ENCODE measurements at regions not wholly inside any gene's neighbourhood (a gene's known extent, or its start where the extent isn't known, plus 50 kb on each side); places are given as distances from the start of the nearest gene placed in this dataset.

DNA sequence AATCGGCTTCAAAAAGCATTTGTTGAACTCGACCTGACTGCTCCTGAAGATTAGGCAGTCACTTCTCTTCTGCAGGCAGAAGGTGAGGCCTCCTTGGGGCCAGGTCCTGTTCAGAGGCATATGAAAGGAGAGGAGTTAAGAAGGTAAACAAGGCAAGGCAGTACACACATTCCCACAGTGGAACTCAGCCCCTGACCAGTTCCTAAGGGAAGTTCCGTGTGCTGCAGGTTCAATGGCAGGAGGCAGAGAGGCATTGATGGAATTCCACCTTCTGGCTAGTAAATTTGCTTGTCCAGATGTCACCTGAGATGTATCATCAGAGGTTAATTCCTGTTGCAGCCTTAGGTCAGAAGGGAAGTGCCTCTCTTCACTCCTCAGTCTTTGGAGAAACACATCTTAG is 337.0 kb upstream of the MTNR1B start:
- no peak overlapping the region for H3K27ac Mint-ChIP-seq (ENCODE audit: unreplicated experiment)

DNA sequence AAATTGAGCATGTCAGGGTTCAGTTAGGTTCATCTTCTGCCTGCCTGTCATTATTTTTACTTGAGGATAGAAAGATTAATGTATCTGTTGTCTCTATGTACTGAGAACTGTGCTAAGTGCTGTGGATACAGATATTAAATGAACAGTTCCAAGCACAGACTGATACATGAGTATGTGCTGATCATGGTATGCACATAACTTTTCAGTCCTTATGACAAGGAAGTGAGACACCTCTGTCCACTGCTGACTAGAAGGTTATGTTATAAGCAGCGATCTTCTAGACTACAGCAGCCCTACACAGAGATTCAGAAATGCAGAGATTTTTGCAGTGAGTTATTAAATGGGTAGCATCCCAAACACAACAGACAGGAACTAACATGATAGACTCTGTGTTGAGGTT is 335.6 kb upstream of the MTNR1B start:
- Mint-ChIP-seq H3K4me3 (ENCODE audit: unreplicated experiment) (no peak overlapping the region), H3K4me1 (ENCODE audit: low read depth) (peaks cover 2% of the 10 kb centered on the region), H3K27ac (ENCODE audit: unreplicated experiment) (no peak overlapping the region), H3K36me3 (ENCODE audit: low read depth) (no peaks in the 10 kb centered on the region), H3K9me3 (ENCODE audit: low read depth) (no peaks in the 10 kb centered on the region), H3K27me3 (ENCODE audit: low read depth) (no peaks in the 10 kb centered on the region)
- TF ChIP-seq, protein P1, sequence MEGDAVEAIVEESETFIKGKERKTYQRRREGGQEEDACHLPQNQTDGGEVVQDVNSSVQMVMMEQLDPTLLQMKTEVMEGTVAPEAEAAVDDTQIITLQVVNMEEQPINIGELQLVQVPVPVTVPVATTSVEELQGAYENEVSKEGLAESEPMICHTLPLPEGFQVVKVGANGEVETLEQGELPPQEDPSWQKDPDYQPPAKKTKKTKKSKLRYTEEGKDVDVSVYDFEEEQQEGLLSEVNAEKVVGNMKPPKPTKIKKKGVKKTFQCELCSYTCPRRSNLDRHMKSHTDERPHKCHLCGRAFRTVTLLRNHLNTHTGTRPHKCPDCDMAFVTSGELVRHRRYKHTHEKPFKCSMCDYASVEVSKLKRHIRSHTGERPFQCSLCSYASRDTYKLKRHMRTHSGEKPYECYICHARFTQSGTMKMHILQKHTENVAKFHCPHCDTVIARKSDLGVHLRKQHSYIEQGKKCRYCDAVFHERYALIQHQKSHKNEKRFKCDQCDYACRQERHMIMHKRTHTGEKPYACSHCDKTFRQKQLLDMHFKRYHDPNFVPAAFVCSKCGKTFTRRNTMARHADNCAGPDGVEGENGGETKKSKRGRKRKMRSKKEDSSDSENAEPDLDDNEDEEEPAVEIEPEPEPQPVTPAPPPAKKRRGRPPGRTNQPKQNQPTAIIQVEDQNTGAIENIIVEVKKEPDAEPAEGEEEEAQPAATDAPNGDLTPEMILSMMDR (IDR thresholded peaks at IDR 0.05): no peak
- no peak for DNase-seq (ENCODE audit: low spot score)

More for the DNA sequence above, 337.0 kb upstream of the MTNR1B start:
- Mint-ChIP-seq H3K9me3 (ENCODE audit: low read depth) (no peaks in the 10 kb centered on the region), H3K4me1 (ENCODE audit: low read depth) (peaks cover 15% of the 10 kb centered on the region), H3K27me3 (ENCODE audit: low read depth) (no peaks in the 10 kb centered on the region), H3K36me3 (ENCODE audit: low read depth) (no peaks in the 10 kb centered on the region), H3K4me3 (ENCODE audit: unreplicated experiment) (no peak overlapping the region)
- no peak for DNase-seq (ENCODE audit: low spot score)
- TF ChIP-seq, protein P1 (IDR thresholded peaks at IDR 0.05): no peak

DNA sequence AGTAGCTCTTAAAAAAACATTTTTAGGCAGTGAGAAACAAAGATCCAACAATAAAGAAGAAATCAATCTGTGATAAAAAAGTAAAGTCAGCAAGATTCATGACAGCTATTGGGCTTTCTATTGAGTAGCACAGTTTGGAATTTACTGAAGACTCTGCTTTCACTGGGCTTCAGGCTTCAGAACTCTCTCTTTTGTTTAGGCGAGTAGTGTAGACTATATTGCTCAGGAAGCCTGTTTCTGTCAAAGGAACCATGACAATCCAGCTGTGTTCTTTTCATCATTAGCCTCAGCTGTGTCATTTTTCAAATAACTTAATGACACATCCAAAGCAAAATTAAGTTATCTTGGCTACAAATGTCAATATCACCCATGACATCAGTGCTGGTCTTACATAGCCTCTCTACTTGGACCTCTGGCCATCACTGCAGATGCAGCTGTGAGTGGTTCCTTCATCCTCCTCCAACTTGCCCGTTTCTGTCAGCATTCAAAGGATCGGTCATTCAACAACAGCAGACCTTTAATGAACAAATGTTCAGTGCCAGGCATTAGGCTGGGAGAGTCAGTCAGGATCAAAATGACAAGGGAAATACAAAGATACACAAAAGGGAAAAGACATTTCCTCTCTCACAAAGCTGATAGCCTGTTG is 332.8 kb upstream of the MTNR1B start:
- no peaks in the 10 kb centered on the region for H3K27me3 Mint-ChIP-seq (ENCODE audit: low read depth)
- no peak for DNase-seq (ENCODE audit: low spot score)
- no peaks in the 10 kb centered on the region for H3K36me3 Mint-ChIP-seq (ENCODE audit: low read depth)
- no peak overlapping the region for H3K27ac Mint-ChIP-seq (ENCODE audit: unreplicated experiment)
- peaks cover 3% of the 10 kb centered on the region for H3K4me1 Mint-ChIP-seq (ENCODE audit: low read depth)
- no peak overlapping the region for H3K4me3 Mint-ChIP-seq (ENCODE audit: unreplicated experiment)
- H3K9me3 Mint-ChIP-seq (ENCODE audit: low read depth): no peaks in the 10 kb centered on the region
- TF ChIP-seq, protein P1 (IDR thresholded peaks at IDR 0.05): no peak

DNA sequence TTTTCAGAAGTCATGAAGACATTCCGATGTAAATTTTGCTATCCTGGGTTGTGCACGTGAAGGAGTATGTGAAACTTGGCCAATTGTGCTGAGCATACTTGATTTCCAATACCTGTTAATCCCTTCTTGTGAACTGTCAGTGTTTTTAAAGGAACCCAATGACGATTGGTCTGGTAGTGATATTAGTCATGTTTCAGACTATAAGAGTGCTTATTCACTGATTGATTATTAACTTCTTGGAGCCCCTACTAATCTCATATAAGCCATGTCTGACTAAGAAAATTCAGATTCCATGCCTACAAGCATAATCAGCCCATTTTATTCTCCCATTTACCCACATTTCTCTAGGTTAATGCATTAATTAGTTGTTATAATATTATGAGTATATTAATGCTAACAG is 330.8 kb upstream of the MTNR1B start:
- Mint-ChIP-seq H3K27me3 (ENCODE audit: low read depth) (no peaks in the 10 kb centered on the region), H3K4me1 (ENCODE audit: low read depth) (peaks cover 18% of the 10 kb centered on the region), H3K27ac (ENCODE audit: unreplicated experiment) (no peak overlapping the region), H3K9me3 (ENCODE audit: low read depth) (no peaks in the 10 kb centered on the region), H3K4me3 (ENCODE audit: unreplicated experiment) (no peak overlapping the region), H3K36me3 (ENCODE audit: low read depth) (no peaks in the 10 kb centered on the region)
- TF ChIP-seq, protein P1 (IDR thresholded peaks at IDR 0.05): no peak
- no peak for DNase-seq (ENCODE audit: low spot score)

DNA sequence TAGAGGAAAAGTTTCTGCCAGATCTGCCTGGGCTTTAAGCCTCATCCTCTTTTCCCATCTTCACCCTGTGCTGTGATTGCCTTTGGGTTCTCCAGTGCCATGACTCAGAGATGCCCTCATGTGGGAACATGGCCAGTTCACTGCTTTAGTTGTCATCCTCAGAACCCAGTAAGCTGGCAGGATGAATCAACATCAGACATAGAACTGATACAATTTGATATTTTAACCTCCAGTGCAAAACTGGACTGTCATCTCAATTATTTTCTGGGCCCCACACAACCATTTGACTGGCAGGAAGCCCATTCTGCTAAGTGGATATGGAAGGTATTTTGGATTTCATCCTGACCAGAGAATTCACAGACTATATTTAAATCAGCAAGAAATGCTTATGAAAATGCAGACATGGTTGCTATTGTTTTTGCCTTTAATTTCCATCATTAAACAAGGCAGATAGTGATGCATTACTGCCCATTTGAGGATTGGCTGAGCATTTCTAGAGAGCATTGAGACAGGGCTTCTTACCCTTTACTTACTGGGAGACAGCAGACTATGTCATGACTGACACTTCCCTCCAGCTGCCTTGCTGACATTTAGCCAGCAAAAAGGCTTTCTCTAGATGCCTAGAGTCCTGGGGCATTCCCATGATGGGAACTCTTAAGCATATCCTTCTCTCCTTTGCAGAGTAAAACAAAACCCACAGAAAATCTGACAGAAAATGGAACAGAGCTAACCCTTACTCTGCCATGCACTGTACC is 327.1 kb upstream of the MTNR1B start:
- Mint-ChIP-seq H3K9me3 (ENCODE audit: low read depth) (no peaks in the 10 kb centered on the region), H3K27me3 (ENCODE audit: low read depth) (no peaks in the 10 kb centered on the region), H3K27ac (ENCODE audit: unreplicated experiment) (no peak overlapping the region), H3K4me3 (ENCODE audit: unreplicated experiment) (no peak overlapping the region), H3K36me3 (ENCODE audit: low read depth) (no peaks in the 10 kb centered on the region), H3K4me1 (ENCODE audit: low read depth) (peaks cover 26% of the 10 kb centered on the region)
- TF ChIP-seq, protein P1 (IDR thresholded peaks at IDR 0.05): peak; percentile 18
- DNase-seq (ENCODE audit: low spot score): no peak
